DND-41 (cell line): ENCODE measurements at regions not wholly inside any gene's neighbourhood (a gene's known extent, or its start where the extent isn't known, plus 50 kb on each side); places are given as distances from the start of the nearest gene placed in this dataset.

ENCODE experiments used
- EZH2 ChIP-seq: IDR thresholded peaks from 3 replicates; pipeline ENCODE4 v1.6.1; 2012; ENCODE audit warnings: borderline replicate concordance, low read depth, mild to moderate bottlenecking, moderate library complexity, low read length, inconsistent platforms; ENCODE audit not compliant: severe bottlenecking
- TF ChIP-seq, protein P1 (sequence below): IDR thresholded peaks from 2 replicates; pipeline ENCODE4 v1.5.1; 2012; ENCODE audit warnings: borderline replicate concordance, low read length, moderate library complexity, mild to moderate bottlenecking; ENCODE audit not compliant: poor library complexity, severe bottlenecking; ENCODE audit errors: extremely low read depth

- TF ChIP-seq EZH2 = no peak
- TF ChIP-seq, protein P1, sequence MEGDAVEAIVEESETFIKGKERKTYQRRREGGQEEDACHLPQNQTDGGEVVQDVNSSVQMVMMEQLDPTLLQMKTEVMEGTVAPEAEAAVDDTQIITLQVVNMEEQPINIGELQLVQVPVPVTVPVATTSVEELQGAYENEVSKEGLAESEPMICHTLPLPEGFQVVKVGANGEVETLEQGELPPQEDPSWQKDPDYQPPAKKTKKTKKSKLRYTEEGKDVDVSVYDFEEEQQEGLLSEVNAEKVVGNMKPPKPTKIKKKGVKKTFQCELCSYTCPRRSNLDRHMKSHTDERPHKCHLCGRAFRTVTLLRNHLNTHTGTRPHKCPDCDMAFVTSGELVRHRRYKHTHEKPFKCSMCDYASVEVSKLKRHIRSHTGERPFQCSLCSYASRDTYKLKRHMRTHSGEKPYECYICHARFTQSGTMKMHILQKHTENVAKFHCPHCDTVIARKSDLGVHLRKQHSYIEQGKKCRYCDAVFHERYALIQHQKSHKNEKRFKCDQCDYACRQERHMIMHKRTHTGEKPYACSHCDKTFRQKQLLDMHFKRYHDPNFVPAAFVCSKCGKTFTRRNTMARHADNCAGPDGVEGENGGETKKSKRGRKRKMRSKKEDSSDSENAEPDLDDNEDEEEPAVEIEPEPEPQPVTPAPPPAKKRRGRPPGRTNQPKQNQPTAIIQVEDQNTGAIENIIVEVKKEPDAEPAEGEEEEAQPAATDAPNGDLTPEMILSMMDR = no peak
Measured at GRCh38 chr7:155975490-155975889, 163.2 kb upstream of the SHH start.
